ENCODE measurements at regions not wholly inside any gene's neighbourhood (a gene's known extent, or its start where the extent isn't known, plus 50 kb on each side); places are given as distances from the start of the nearest gene placed in this dataset.

- DNase-seq: no peak
Observed at GRCh38 chr22:26732284-26732683, 74.9 kb downstream of the MIAT start.

GRCh38 chr22:26734339-26735018 is 77.1 kb downstream of the MIAT start:
- DNase-seq: no peak

- DNase-seq: no peak
Observed at GRCh38 chr22:26735019-26735409, 77.6 kb downstream of the MIAT start.

GRCh38 chr22:26737262-26737661 is 79.9 kb downstream of the MIAT start:
- no peak for DNase-seq

- DNase-seq: peak in 1 of 3 donors; percentile 4
Observed at GRCh38 chr22:26740253-26740652, 82.9 kb downstream of the MIAT start.

GRCh38 chr22:26743149-26743548 is 85.8 kb downstream of the MIAT start:
- no peak for DNase-seq

- DNase-seq: no peak
Observed at GRCh38 chr22:26744892-26745808, 87.8 kb downstream of the MIAT start.

GRCh38 chr22:26746311-26746710 is 88.9 kb downstream of the MIAT start:
- DNase-seq: no peak

- no peak for DNase-seq
Observed at GRCh38 chr22:26748845-26749244, 91.5 kb downstream of the MIAT start.

- no peak for DNase-seq
Observed at GRCh38 chr22:26751217-26751616, 93.8 kb downstream of the MIAT start.

GRCh38 chr22:26753125-26753862 is 95.9 kb downstream of the MIAT start:
- no peak for DNase-seq

GRCh38 chr22:26756675-26757293 is 99.4 kb downstream of the MIAT start:
- peak; percentile 49 to 77 (median 69) for DNase-seq

- no peak for DNase-seq
Observed at GRCh38 chr22:26757496-26757895, 100.1 kb downstream of the MIAT start.

- DNase-seq: no peak
Observed at GRCh38 chr22:26762503-26763472, 105.4 kb downstream of the MIAT start.

GRCh38 chr22:26763633-26764361 is 106.4 kb downstream of the MIAT start:
- no peak for DNase-seq

- DNase-seq: no peak
Observed at GRCh38 chr22:26766510-26767350, 109.3 kb downstream of the MIAT start.

GRCh38 chr22:26767351-26768155 is 110.2 kb downstream of the MIAT start:
- DNase-seq: peak in 2 of 3 donors; percentile 3 to 20

GRCh38 chr22:26768156-26768515 is 110.7 kb downstream of the MIAT start:
- no peak for DNase-seq

- peak; percentile 63 to 72 (median 71) for DNase-seq
Observed at GRCh38 chr22:26768952-26769351, 111.6 kb downstream of the MIAT start.

All from suppressor macrophage treated with lipopolysaccharide for 1 hour (primary cell).